ENCODE measurements at regions not wholly inside any gene's neighbourhood (a gene's known extent, or its start where the extent isn't known, plus 50 kb on each side); places are given as distances from the start of the nearest gene placed in this dataset.

GRCh38 chr5:165086465-165086864 lies 1581.0 kb downstream of the MAT2B start:
- Histone ChIP-seq H2AFZ (ENCODE audit: low read depth, low read length) (no peak overlapping the region), H3K9me1 (replicated peaks; ENCODE audit: control insufficient read depth, extremely low read depth, insufficient read depth, low read length) (no peaks in the 10 kb centered on the region), H3K4me3 (replicated peaks in 1 of 3; ENCODE audit: insufficient read depth in 1 of 3, low read depth in 1 of 3, low read length in 3 of 3) (no peak overlapping the region), H4K20me1 (replicated peaks; ENCODE audit: control insufficient read depth, extremely low read depth, insufficient read depth, low read length) (no peaks in the 10 kb centered on the region), H3K9ac (replicated peaks; ENCODE audit: extremely low read depth, insufficient read depth, low read length) (no peak overlapping the region), H3K27ac (ENCODE audit: insufficient read depth, low read depth, low read length) (no peak overlapping the region), H3K9me3 (replicated peaks; ENCODE audit: control insufficient read depth, insufficient read depth, low read length) (peaks cover 3% of the 10 kb centered on the region), H3K4me1 (ENCODE audit: control insufficient read depth, extremely low read depth, insufficient read depth, low read length) (no peaks in the 10 kb centered on the region), H3K27me3 (ENCODE audit: control insufficient read depth in 2 of 2, insufficient read depth in 2 of 2, low read length in 2 of 2) (no peaks in the 10 kb centered on the region), H3K36me3 (ENCODE audit: control insufficient read depth in 2 of 2, extremely low read depth in 1 of 2, insufficient read depth in 2 of 2, low read length in 2 of 2) (no peaks in the 10 kb centered on the region), H3K79me2 (ENCODE audit: control insufficient read depth, insufficient read depth, low read length) (no peaks in the 10 kb centered on the region), H3K4me2 (ENCODE audit: insufficient read depth, low read length) (no peak overlapping the region)
- intact Hi-C loops (cut with micrococcal nuclease) (no loop called here), dilution Hi-C loops (cut with MboI; ENCODE audit: extremely low pct_ligation_motif_present, low sequenced_read_pairs) (no loop called here)
- POLR2A ChIA-PET, result no interaction called here
- FAIRE-seq (no peak), DNase-seq (ENCODE audit: low read depth, low spot score) (no peak)
- TF ChIP-seq FOS (IDR thresholded peaks at IDR 0.05; ENCODE audit: borderline replicate concordance, insufficient read depth, low read length) (no peak), GATA2 (IDR thresholded peaks at IDR 0.05; ENCODE audit: insufficient read depth, insufficient read length, low read depth, low read length) (no peak), MYC (IDR thresholded peaks at IDR 0.05; ENCODE audit: low read depth, low read length) (no peak), CTCF (IDR thresholded peaks at IDR 0.05; ENCODE audit: extremely low read depth in 1 of 2, insufficient read depth in 1 of 2, low read depth in 1 of 2, low read length in 2 of 2) (no peak), POLR2A (IDR thresholded peaks at IDR 0.05; ENCODE audit: low read depth, low read length) (no peak), EZH2 (IDR thresholded peaks at IDR 0.05; ENCODE audit: borderline replicate concordance, low read depth, low read length, severe bottlenecking) (no peak), MAX (IDR thresholded peaks at IDR 0.05; ENCODE audit: insufficient read depth, insufficient read length) (no peak), POLR2AphosphoS5 (IDR thresholded peaks at IDR 0.05; ENCODE audit: insufficient read depth, low read depth, low read length) (no peak), JUN (IDR thresholded peaks at IDR 0.05; ENCODE audit: borderline replicate concordance, insufficient read depth, insufficient read length, low read depth) (no peak)
- BruUV-seq (replicated peaks), result no TSS peak
- CTCF ChIA-PET, result no interaction called here

Data from endothelial cell of umbilical vein (primary cell).